K562 (cell line): ENCODE measurements at regions not wholly inside any gene's neighbourhood (a gene's known extent, or its start where the extent isn't known, plus 50 kb on each side); places are given as distances from the start of the nearest gene placed in this dataset.

Experiments used
- CBX8 ChIP-seq: fragments of 200-600 bp; sonication (generic); IDR thresholded peaks from 2 replicates; pipeline ENCODE4 v1.6.1; 2012; ENCODE audit warnings: borderline replicate concordance, mixed run types, low read depth, mild to moderate bottlenecking, moderate library complexity, mixed read lengths, low read length, control low read depth, inconsistent platforms; ENCODE audit not compliant: poor library complexity, severe bottlenecking; ENCODE audit errors: extremely low read depth
- MAFF ChIP-seq: IDR thresholded peaks from 2 replicates; pipeline ENCODE4 v1.6.1; 2012; ENCODE audit warnings: low read length, improper control_type of control experiment
- MED1 ChIP-seq: sonication (generic); formaldehyde crosslinking; IDR thresholded peaks from 2 replicates; pipeline ENCODE4 v1.8.1; 2023; ENCODE audit warnings: missing genetic modification reagents, borderline replicate concordance
- NR2F6 ChIP-seq: fragments of 450-650 bp; formaldehyde crosslinking; IDR thresholded peaks from 2 replicates; pipeline ENCODE4 v1.4.0; 2020; ENCODE audit warnings: mild to moderate bottlenecking
- TF ChIP-seq, protein P1 (sequence below), 3 experiments: IDR thresholded peaks in 2 of 3; conservative IDR thresholded peaks in 1 of 3; 2 replicates each; pipeline ENCODE4 v1.5.1; 2011 to 2012; ENCODE audit warnings: low read length in 3 of 3, mild to moderate bottlenecking in 3 of 3, control low read depth in 2 of 3, improper control_type of control experiment in 1 of 3, inconsistent platforms in 1 of 3, low read depth in 1 of 3, mixed read lengths in 1 of 3, moderate library complexity in 1 of 3; ENCODE audit not compliant: insufficient read depth in 2 of 3

DNA sequence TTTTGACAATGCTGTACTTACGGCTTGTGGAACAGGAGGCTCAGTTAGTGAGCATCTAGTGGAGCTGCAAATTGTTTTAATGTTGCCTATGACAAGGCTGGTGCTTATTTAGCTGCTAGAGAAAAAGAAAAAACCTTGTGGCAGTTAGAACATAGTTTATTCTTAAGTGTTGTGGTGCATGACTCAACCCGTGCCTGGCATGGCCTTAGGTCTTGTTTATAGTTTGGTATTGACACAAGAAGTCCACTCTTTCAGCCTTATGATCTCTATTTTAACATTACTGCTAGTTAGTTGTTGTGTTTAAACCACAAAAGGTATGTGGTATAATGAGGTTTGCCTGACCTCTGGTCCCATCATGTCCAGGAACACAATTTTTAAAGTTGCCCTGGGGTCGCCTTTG is 744.6 kb downstream of the FAM181B start:
- TF ChIP-seq NR2F6 (CRISPR knock-in tag) = no peak
- TF ChIP-seq MED1 = no peak
- no peak for TF ChIP-seq CBX8
- TF ChIP-seq, protein P1, sequence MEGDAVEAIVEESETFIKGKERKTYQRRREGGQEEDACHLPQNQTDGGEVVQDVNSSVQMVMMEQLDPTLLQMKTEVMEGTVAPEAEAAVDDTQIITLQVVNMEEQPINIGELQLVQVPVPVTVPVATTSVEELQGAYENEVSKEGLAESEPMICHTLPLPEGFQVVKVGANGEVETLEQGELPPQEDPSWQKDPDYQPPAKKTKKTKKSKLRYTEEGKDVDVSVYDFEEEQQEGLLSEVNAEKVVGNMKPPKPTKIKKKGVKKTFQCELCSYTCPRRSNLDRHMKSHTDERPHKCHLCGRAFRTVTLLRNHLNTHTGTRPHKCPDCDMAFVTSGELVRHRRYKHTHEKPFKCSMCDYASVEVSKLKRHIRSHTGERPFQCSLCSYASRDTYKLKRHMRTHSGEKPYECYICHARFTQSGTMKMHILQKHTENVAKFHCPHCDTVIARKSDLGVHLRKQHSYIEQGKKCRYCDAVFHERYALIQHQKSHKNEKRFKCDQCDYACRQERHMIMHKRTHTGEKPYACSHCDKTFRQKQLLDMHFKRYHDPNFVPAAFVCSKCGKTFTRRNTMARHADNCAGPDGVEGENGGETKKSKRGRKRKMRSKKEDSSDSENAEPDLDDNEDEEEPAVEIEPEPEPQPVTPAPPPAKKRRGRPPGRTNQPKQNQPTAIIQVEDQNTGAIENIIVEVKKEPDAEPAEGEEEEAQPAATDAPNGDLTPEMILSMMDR (IDR thresholded peaks at IDR 0.05 in 2 of 3, conservative IDR thresholded peaks at IDR 0.05 in 1 of 3; ENCODE audit: insufficient read depth in 2 of 3, low read depth in 1 of 3, low read length in 3 of 3) = no peak
- TF ChIP-seq MAFF = no peak
